Endothelial cell of umbilical vein (primary cell): ENCODE measurements at regions not wholly inside any gene's neighbourhood (a gene's known extent, or its start where the extent isn't known, plus 50 kb on each side); places are given as distances from the start of the nearest gene placed in this dataset.

Source experiments
- CTCF ChIP-seq, 2 donors: IDR thresholded peaks; 1 replicate in 1 of 2; 2 replicates in 1 of 2; pipeline ENCODE4 v1.5.1; 2011; ENCODE audit warnings: low read length in 2 of 2, mild to moderate bottlenecking in 2 of 2, moderate library complexity in 2 of 2, control low read depth in 1 of 2, inconsistent platforms in 1 of 2, low read depth in 1 of 2; ENCODE audit not compliant: insufficient read depth in 1 of 2; ENCODE audit errors: extremely low read depth in 1 of 2
- EZH2 ChIP-seq: IDR thresholded peaks from 2 replicates; pipeline ENCODE4 v1.6.1; 2012; ENCODE audit warnings: borderline replicate concordance, low read depth, mild to moderate bottlenecking, moderate library complexity, low read length, inconsistent platforms; ENCODE audit not compliant: severe bottlenecking
- FOS ChIP-seq: IDR thresholded peaks from 2 replicates; pipeline ENCODE4 v1.6.1; 2011; ENCODE audit warnings: mild to moderate bottlenecking, low read length, moderate library complexity, borderline replicate concordance; ENCODE audit not compliant: insufficient read depth
- GATA2 ChIP-seq: IDR thresholded peaks from 2 replicates; pipeline ENCODE4 v1.7.0; 2011; ENCODE audit warnings: low read depth, mild to moderate bottlenecking, moderate library complexity, mixed read lengths, low read length; ENCODE audit not compliant: insufficient read length, insufficient read depth
- JUN ChIP-seq: IDR thresholded peaks from 2 replicates; pipeline ENCODE4 v1.6.1; 2011; ENCODE audit warnings: borderline replicate concordance, low read depth; ENCODE audit not compliant: insufficient read length, insufficient read depth
- MAX ChIP-seq: IDR thresholded peaks from 2 replicates; pipeline ENCODE4 v1.6.1; 2011; ENCODE audit not compliant: insufficient read depth, insufficient read length
- MYC ChIP-seq: IDR thresholded peaks from one replicate; pipeline ENCODE4 v1.6.1; 2011; ENCODE audit warnings: mild to moderate bottlenecking, low read depth, low read length
- POLR2A ChIP-seq: IDR thresholded peaks from 2 replicates; pipeline ENCODE4 v1.6.1; 2012; ENCODE audit warnings: low read depth, mild to moderate bottlenecking, control low read depth, low read length
- POLR2AphosphoS5 ChIP-seq: IDR thresholded peaks from 2 replicates; pipeline ENCODE4 v1.6.1; 2012; ENCODE audit warnings: low read depth, mild to moderate bottlenecking, control low read depth, low read length, moderate library complexity; ENCODE audit not compliant: insufficient read depth

GRCh38 chr14:28875934-28876571 is 109.5 kb downstream of the FOXG1 start:
- no peak for TF ChIP-seq CTCF (IDR thresholded peaks at IDR 0.05; ENCODE audit: extremely low read depth in 1 of 2, insufficient read depth in 1 of 2, low read depth in 1 of 2, low read length in 2 of 2)
- TF ChIP-seq POLR2A, result no peak
- no peak for TF ChIP-seq MAX
- TF ChIP-seq POLR2AphosphoS5, result no peak
- TF ChIP-seq EZH2, result no peak
- TF ChIP-seq JUN, result no peak
- no peak for TF ChIP-seq MYC
- no peak for TF ChIP-seq FOS
- TF ChIP-seq GATA2, result no peak
